ENCODE measurements at regions not wholly inside any gene's neighbourhood (a gene's known extent, or its start where the extent isn't known, plus 50 kb on each side); places are given as distances from the start of the nearest gene placed in this dataset.

DNA sequence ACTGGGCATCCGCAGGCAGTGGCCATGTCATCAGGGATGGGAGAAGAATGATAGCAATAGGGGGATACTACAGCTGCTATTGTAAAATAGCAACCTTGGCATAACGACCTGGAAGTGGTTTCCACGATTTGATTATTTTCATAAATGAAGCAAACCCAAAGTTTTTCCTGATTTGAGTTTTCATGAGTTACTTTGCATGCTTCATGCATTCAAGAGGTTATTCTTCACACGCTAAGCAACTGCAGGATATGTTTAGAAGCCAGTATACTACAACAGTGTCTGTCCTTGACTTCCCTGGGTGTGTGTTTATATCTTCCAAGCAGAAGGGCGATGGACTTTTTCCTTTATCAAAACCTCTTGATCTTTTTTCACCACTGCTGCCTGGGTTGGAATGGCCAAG, 281.1 kb upstream of the DUSP10 start:
- TF ChIP-seq, protein P1, sequence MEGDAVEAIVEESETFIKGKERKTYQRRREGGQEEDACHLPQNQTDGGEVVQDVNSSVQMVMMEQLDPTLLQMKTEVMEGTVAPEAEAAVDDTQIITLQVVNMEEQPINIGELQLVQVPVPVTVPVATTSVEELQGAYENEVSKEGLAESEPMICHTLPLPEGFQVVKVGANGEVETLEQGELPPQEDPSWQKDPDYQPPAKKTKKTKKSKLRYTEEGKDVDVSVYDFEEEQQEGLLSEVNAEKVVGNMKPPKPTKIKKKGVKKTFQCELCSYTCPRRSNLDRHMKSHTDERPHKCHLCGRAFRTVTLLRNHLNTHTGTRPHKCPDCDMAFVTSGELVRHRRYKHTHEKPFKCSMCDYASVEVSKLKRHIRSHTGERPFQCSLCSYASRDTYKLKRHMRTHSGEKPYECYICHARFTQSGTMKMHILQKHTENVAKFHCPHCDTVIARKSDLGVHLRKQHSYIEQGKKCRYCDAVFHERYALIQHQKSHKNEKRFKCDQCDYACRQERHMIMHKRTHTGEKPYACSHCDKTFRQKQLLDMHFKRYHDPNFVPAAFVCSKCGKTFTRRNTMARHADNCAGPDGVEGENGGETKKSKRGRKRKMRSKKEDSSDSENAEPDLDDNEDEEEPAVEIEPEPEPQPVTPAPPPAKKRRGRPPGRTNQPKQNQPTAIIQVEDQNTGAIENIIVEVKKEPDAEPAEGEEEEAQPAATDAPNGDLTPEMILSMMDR (IDR thresholded peaks at IDR 0.05) = no peak
- TF ChIP-seq POLR2AphosphoS5 (IDR thresholded peaks at IDR 0.05) (no peak), POLR2A (IDR thresholded peaks at IDR 0.05) (no peak), EP300 (IDR thresholded peaks at IDR 0.05) (no peak)
